ENCODE measurements at regions not wholly inside any gene's neighbourhood (a gene's known extent, or its start where the extent isn't known, plus 50 kb on each side); places are given as distances from the start of the nearest gene placed in this dataset.

GRCh38 chr7:18140943-18141342 is 113.3 kb upstream of the PRPS1L1 start:
- Histone ChIP-seq H3K36me3 (ENCODE audit: insufficient read depth, low read length) (no peaks in the 10 kb centered on the region), H3K4me3 (ENCODE audit: insufficient read depth, low read depth, low read length) (no peak overlapping the region), H3K4me1 (ENCODE audit: insufficient read depth, low read length) (no peaks in the 10 kb centered on the region), H4K20me1 (ENCODE audit: insufficient read depth, low read length) (no peaks in the 10 kb centered on the region), H3K27ac (ENCODE audit: low read depth, low read length) (no peak overlapping the region), H3K27me3 (ENCODE audit: insufficient read depth, low read length) (no peaks in the 10 kb centered on the region), H3K9ac (ENCODE audit: low read length) (no peak overlapping the region), H3K9me3 (ENCODE audit: insufficient read depth, low read depth, low read length) (no peaks in the 10 kb centered on the region), H3K79me2 (ENCODE audit: insufficient read depth, low read length) (no peaks in the 10 kb centered on the region), H3K4me2 (ENCODE audit: low read length) (no peak overlapping the region), H2AFZ (ENCODE audit: low read depth, low read length) (no peak overlapping the region)
- H3K4me1 Mint-ChIP-seq (ENCODE audit: low read depth, unreplicated experiment), result no peaks in the 10 kb centered on the region
- peaks cover 3% of the 10 kb centered on the region for H3K27me3 Mint-ChIP-seq (ENCODE audit: low read depth, unreplicated experiment)
- no peak for FAIRE-seq
- DNase-seq (ENCODE audit: low read depth), result no peak
- no peak for TF ChIP-seq EZH2 (IDR thresholded peaks at IDR 0.05; ENCODE audit: insufficient read depth, low read length)
- TF ChIP-seq CTCF (IDR thresholded peaks at IDR 0.05; ENCODE audit: insufficient read depth, low read depth, low read length), result no peak
- no peak overlapping the region for H3K4me3 Mint-ChIP-seq (ENCODE audit: unreplicated experiment)
- no peaks in the 10 kb centered on the region for H3K36me3 Mint-ChIP-seq (ENCODE audit: low read depth, unreplicated experiment)
- peaks cover 2% of the 10 kb centered on the region for H3K9me3 Mint-ChIP-seq (ENCODE audit: unreplicated experiment)
- H3K27ac Mint-ChIP-seq (ENCODE audit: unreplicated experiment), result no peak overlapping the region

GRCh38 chr7:18144166-18144565 is 116.5 kb upstream of the PRPS1L1 start:
- H3K9me3 Mint-ChIP-seq (ENCODE audit: unreplicated experiment), result peaks cover 2% of the 10 kb centered on the region
- H2AFZ ChIP-seq (ENCODE audit: low read depth, low read length), result no peak overlapping the region
- no peaks in the 10 kb centered on the region for H3K36me3 ChIP-seq (ENCODE audit: insufficient read depth, low read length)
- no peak overlapping the region for H3K4me3 Mint-ChIP-seq (ENCODE audit: unreplicated experiment)
- DNase-seq (ENCODE audit: low read depth) (no peak), FAIRE-seq (no peak)
- no peak overlapping the region for H3K27ac ChIP-seq (ENCODE audit: low read depth, low read length)
- no peak overlapping the region for H3K9ac ChIP-seq (ENCODE audit: low read length)
- no peaks in the 10 kb centered on the region for H3K27me3 ChIP-seq (ENCODE audit: insufficient read depth, low read length)
- H3K27me3 Mint-ChIP-seq (ENCODE audit: low read depth, unreplicated experiment), result peaks cover 3% of the 10 kb centered on the region
- H3K79me2 ChIP-seq (ENCODE audit: insufficient read depth, low read length), result no peaks in the 10 kb centered on the region
- H4K20me1 ChIP-seq (ENCODE audit: insufficient read depth, low read length), result no peaks in the 10 kb centered on the region
- H3K4me3 ChIP-seq (ENCODE audit: insufficient read depth, low read depth, low read length), result no peak overlapping the region
- no peaks in the 10 kb centered on the region for H3K4me1 Mint-ChIP-seq (ENCODE audit: low read depth, unreplicated experiment)
- H3K4me1 ChIP-seq (ENCODE audit: insufficient read depth, low read length), result no peaks in the 10 kb centered on the region
- no peak overlapping the region for H3K27ac Mint-ChIP-seq (ENCODE audit: unreplicated experiment)
- no peak overlapping the region for H3K4me2 ChIP-seq (ENCODE audit: low read length)
- TF ChIP-seq EZH2 (IDR thresholded peaks at IDR 0.05; ENCODE audit: insufficient read depth, low read length) (no peak), CTCF (IDR thresholded peaks at IDR 0.05; ENCODE audit: insufficient read depth, low read depth, low read length) (no peak)
- H3K9me3 ChIP-seq (ENCODE audit: insufficient read depth, low read depth, low read length), result no peaks in the 10 kb centered on the region
- H3K36me3 Mint-ChIP-seq (ENCODE audit: low read depth, unreplicated experiment), result no peaks in the 10 kb centered on the region

GRCh38 chr7:18145160-18145559 is 117.5 kb upstream of the PRPS1L1 start:
- no peaks in the 10 kb centered on the region for H3K36me3 Mint-ChIP-seq (ENCODE audit: low read depth, unreplicated experiment)

More at GRCh38 chr7:18145160-18145559, 117.5 kb upstream of the PRPS1L1 start:
- TF ChIP-seq EZH2 (IDR thresholded peaks at IDR 0.05; ENCODE audit: insufficient read depth, low read length) (no peak), CTCF (IDR thresholded peaks at IDR 0.05; ENCODE audit: insufficient read depth, low read depth, low read length) (no peak)
- Histone ChIP-seq H3K4me2 (ENCODE audit: low read length) (no peak overlapping the region), H3K4me3 (ENCODE audit: insufficient read depth, low read depth, low read length) (no peak overlapping the region), H4K20me1 (ENCODE audit: insufficient read depth, low read length) (no peaks in the 10 kb centered on the region), H3K4me1 (ENCODE audit: insufficient read depth, low read length) (no peaks in the 10 kb centered on the region), H2AFZ (ENCODE audit: low read depth, low read length) (no peak overlapping the region), H3K27me3 (ENCODE audit: insufficient read depth, low read length) (no peaks in the 10 kb centered on the region), H3K27ac (ENCODE audit: low read depth, low read length) (no peak overlapping the region), H3K79me2 (ENCODE audit: insufficient read depth, low read length) (no peaks in the 10 kb centered on the region), H3K9ac (ENCODE audit: low read length) (no peak overlapping the region), H3K36me3 (ENCODE audit: insufficient read depth, low read length) (no peaks in the 10 kb centered on the region), H3K9me3 (ENCODE audit: insufficient read depth, low read depth, low read length) (no peaks in the 10 kb centered on the region)
- Mint-ChIP-seq H3K9me3 (ENCODE audit: unreplicated experiment) (peaks cover 2% of the 10 kb centered on the region), H3K27me3 (ENCODE audit: low read depth, unreplicated experiment) (peaks cover 3% of the 10 kb centered on the region), H3K4me3 (ENCODE audit: unreplicated experiment) (no peak overlapping the region), H3K4me1 (ENCODE audit: low read depth, unreplicated experiment) (no peaks in the 10 kb centered on the region), H3K27ac (ENCODE audit: unreplicated experiment) (no peak overlapping the region)
- no peak for FAIRE-seq
- DNase-seq (ENCODE audit: low read depth), result no peak

Measured in astrocyte (in vitro differentiated cells and primary cell).